ENCODE measurements at regions not wholly inside any gene's neighbourhood (a gene's known extent, or its start where the extent isn't known, plus 50 kb on each side); places are given as distances from the start of the nearest gene placed in this dataset.

DNA sequence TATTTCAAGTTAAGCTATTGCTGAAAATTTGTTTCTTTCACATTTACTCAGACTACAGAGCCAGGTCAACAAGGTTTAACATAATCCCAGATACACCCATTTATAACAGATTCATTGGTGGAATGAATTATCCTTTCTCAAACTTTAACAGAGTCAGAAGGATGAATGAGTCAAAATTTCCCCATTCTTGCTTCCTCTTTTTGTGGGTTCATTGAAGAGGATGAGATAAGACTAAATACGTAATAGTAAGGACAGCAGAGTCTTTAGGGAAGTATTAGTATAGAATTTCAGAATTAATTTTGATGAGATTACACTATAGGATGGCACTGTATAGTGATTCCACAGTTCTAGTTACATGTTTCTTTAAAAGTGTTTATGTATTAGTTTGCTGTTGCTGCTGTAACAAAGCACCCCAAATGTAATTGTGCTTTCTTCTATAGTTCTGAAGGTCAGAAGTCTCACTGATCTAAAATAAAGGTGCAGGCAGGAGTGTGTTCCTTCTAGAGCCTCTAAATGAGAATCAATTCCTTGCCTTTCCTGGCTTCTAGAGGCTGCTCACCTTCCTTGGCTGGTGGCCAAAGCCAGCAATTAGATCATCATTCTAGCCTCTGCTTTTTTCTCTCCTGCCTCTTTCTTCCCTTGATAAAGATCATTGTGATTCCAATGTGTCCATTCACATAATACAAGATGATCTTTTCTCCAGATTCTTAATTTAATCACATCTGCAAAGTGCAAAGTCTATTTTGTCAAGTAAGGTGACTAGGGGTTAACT, 309.3 kb upstream of the PIK3C3 start:
- no TSS peak for BruUV-seq (replicated peaks)
- Histone ChIP-seq H3K36me3 (ENCODE audit: low read depth, low read length) (no peaks in the 10 kb centered on the region), H3K79me2 (ENCODE audit: low read length) (no peaks in the 10 kb centered on the region), H3K4me3 (ENCODE audit: low read length) (no peak overlapping the region), H4K20me1 (ENCODE audit: low read length) (no peaks in the 10 kb centered on the region), H3K4me1 (ENCODE audit: insufficient read depth, low read length) (peaks cover 15% of the 10 kb centered on the region), H3K27me3 (ENCODE audit: low read length) (no peaks in the 10 kb centered on the region), H3K9ac (ENCODE audit: low read length) (no peak overlapping the region), H3K9me3 (ENCODE audit: low read length) (no peaks in the 10 kb centered on the region), H2AFZ (ENCODE audit: low read length) (no peak overlapping the region), H3K4me2 (ENCODE audit: low read length) (no peak overlapping the region), H3K27ac (ENCODE audit: low read length) (no peak overlapping the region), H3F3A (ENCODE audit: low read length, unreplicated experiment) (no peaks in the 10 kb centered on the region), H3K9me2 (replicated peaks; ENCODE audit: low read length) (no peaks in the 10 kb centered on the region)
- ATAC-seq (no peak), DNase-seq (peak; percentile 48)
- TF ChIP-seq EZH2 (IDR thresholded peaks at IDR 0.05; ENCODE audit: low read length, unreplicated experiment) (no peak), EZH2phosphoT487 (IDR thresholded peaks at IDR 0.05; ENCODE audit: borderline replicate concordance, low read length) (no peak)
- TF ChIP-seq, protein P1, sequence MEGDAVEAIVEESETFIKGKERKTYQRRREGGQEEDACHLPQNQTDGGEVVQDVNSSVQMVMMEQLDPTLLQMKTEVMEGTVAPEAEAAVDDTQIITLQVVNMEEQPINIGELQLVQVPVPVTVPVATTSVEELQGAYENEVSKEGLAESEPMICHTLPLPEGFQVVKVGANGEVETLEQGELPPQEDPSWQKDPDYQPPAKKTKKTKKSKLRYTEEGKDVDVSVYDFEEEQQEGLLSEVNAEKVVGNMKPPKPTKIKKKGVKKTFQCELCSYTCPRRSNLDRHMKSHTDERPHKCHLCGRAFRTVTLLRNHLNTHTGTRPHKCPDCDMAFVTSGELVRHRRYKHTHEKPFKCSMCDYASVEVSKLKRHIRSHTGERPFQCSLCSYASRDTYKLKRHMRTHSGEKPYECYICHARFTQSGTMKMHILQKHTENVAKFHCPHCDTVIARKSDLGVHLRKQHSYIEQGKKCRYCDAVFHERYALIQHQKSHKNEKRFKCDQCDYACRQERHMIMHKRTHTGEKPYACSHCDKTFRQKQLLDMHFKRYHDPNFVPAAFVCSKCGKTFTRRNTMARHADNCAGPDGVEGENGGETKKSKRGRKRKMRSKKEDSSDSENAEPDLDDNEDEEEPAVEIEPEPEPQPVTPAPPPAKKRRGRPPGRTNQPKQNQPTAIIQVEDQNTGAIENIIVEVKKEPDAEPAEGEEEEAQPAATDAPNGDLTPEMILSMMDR (conservative IDR thresholded peaks at IDR 0.05; ENCODE audit: low read depth, low read length): no peak
- CTCF ChIA-PET: interaction anchor here (0.6 kb wide), 1 partner anchor 21 kb away, joined by 3 read pairs; no protein-coding TSS in a partner anchor
- POLR2A ChIA-PET (ENCODE audit: unreplicated experiment): no interaction called here
- intact Hi-C loops (cut with micrococcal nuclease): loop anchor here (10.0 kb wide), 1 partner anchor 251 kb away; no protein-coding TSS in a partner anchor

- H3K27me3 ChIP-seq (ENCODE audit: low read length): no peaks in the 10 kb centered on the region
- no peaks in the 10 kb centered on the region for H3K79me2 ChIP-seq (ENCODE audit: low read length)
- H3K36me3 ChIP-seq (ENCODE audit: low read depth, low read length): no peaks in the 10 kb centered on the region
- POLR2A ChIA-PET (ENCODE audit: unreplicated experiment): no interaction called here
- no TSS peak for BruUV-seq (replicated peaks)
- H3K4me3 ChIP-seq (ENCODE audit: low read length): no peak overlapping the region
- DNase-seq (no peak), ATAC-seq (no peak)
- H2AFZ ChIP-seq (ENCODE audit: low read length): no peak overlapping the region
- no peaks in the 10 kb centered on the region for H3K9me2 ChIP-seq (replicated peaks; ENCODE audit: low read length)
- H3K4me1 ChIP-seq (ENCODE audit: insufficient read depth, low read length): peaks cover 15% of the 10 kb centered on the region
- TF ChIP-seq EZH2 (IDR thresholded peaks at IDR 0.05; ENCODE audit: low read length, unreplicated experiment): no peak
- no peaks in the 10 kb centered on the region for H4K20me1 ChIP-seq (ENCODE audit: low read length)
- H3K27ac ChIP-seq (ENCODE audit: low read length): no peak overlapping the region
- intact Hi-C loops (cut with micrococcal nuclease): loop anchor here (10.0 kb wide), 1 partner anchor 250 kb away; no protein-coding TSS in a partner anchor
- no peak overlapping the region for H3K4me2 ChIP-seq (ENCODE audit: low read length)
- no peak overlapping the region for H3K9ac ChIP-seq (ENCODE audit: low read length)
- no peaks in the 10 kb centered on the region for H3K9me3 ChIP-seq (ENCODE audit: low read length)
- CTCF ChIA-PET: no interaction called here
- no peaks in the 10 kb centered on the region for H3F3A ChIP-seq (ENCODE audit: low read length, unreplicated experiment)
Measured at GRCh38 chr18:41644466-41644865, 310.6 kb upstream of the PIK3C3 start.

- ATAC-seq (peak; percentile 57), DNase-seq (peak; percentile 35)
- Histone ChIP-seq H3K4me1 (ENCODE audit: insufficient read depth, low read length) (peaks cover 15% of the 10 kb centered on the region), H3K27ac (ENCODE audit: low read length) (peak overlapping the region; percentile 69), H3K9ac (ENCODE audit: low read length) (0 out of 2 replicates have a peak overlapping the region, but pooled peaks have one; percentile 9), H2AFZ (ENCODE audit: low read length) (no peak overlapping the region), H3K4me2 (ENCODE audit: low read length) (peak overlapping the region; percentile 56), H3K9me3 (ENCODE audit: low read length) (no peaks in the 10 kb centered on the region), H4K20me1 (ENCODE audit: low read length) (no peaks in the 10 kb centered on the region), H3K4me3 (ENCODE audit: low read length) (no peak overlapping the region), H3K36me3 (ENCODE audit: low read depth, low read length) (no peaks in the 10 kb centered on the region), H3K27me3 (ENCODE audit: low read length) (no peaks in the 10 kb centered on the region), H3F3A (ENCODE audit: low read length, unreplicated experiment) (no peaks in the 10 kb centered on the region), H3K9me2 (replicated peaks; ENCODE audit: low read length) (no peaks in the 10 kb centered on the region), H3K79me2 (ENCODE audit: low read length) (no peaks in the 10 kb centered on the region)
- intact Hi-C loops (cut with micrococcal nuclease): loop anchor here (10.0 kb wide), 1 partner anchor 249 kb away; no protein-coding TSS in a partner anchor
- no peak for TF ChIP-seq EZH2 (IDR thresholded peaks at IDR 0.05; ENCODE audit: low read length, unreplicated experiment)
- TF ChIP-seq EZH2phosphoT487 (IDR thresholded peaks at IDR 0.05; ENCODE audit: borderline replicate concordance, low read length): no peak
- TF ChIP-seq, protein P1 (conservative IDR thresholded peaks at IDR 0.05; ENCODE audit: low read depth, low read length): no peak
- BruUV-seq (replicated peaks): no TSS peak
- ChIA-PET CTCF (no interaction called here), POLR2A (ENCODE audit: unreplicated experiment) (no interaction called here)
Measured at GRCh38 chr18:41643427-41643826, 311.6 kb upstream of the PIK3C3 start.
